Loucy (cell line): ENCODE measurements at regions not wholly inside any gene's neighbourhood (a gene's known extent, or its start where the extent isn't known, plus 50 kb on each side); places are given as distances from the start of the nearest gene placed in this dataset.
"Not testable (repeated sequence)": the region's sequence is repeated elsewhere in the genome, so short reads cannot be mapped to it uniquely, and the experiment has no call there.

Experiments
- CTCF ChIP-seq: fragments of 200-600 bp; sonication (generic); conservative IDR thresholded peaks from 2 replicates; pipeline ENCODE4 v1.5.1; 2014; ENCODE audit warnings: mild to moderate bottlenecking, antibody characterized with exemption, low read length
- EZH2phosphoT487 ChIP-seq: fragments of 200-600 bp; IDR thresholded peaks from 2 replicates; pipeline ENCODE4 v1.6.1; 2018; ENCODE audit warnings: antibody characterized with exemption, mild to moderate bottlenecking, moderate library complexity, borderline replicate concordance

- TF ChIP-seq CTCF, EZH2phosphoT487: not testable (repeated sequence)
Measured at GRCh38 chr3:13228169-13228568, 154.9 kb upstream of the IQSEC1 start.
